GM18907 (cell line): ENCODE measurements at regions not wholly inside any gene's neighbourhood (a gene's known extent, or its start where the extent isn't known, plus 50 kb on each side); places are given as distances from the start of the nearest gene placed in this dataset.
A peak's percentile ranks its signal among the peaks of the same experiment; 100 is the strongest.
"Not testable (repeated sequence)": the region's sequence is repeated elsewhere in the genome, so short reads cannot be mapped to it uniquely, and the experiment has no call there.

Experiments
- ATAC-seq: cut with Tn5 transposase; IDR thresholded peaks from one replicate; pipeline ENCODE4 v1.9.1; 2021; ENCODE audit warnings: mild to moderate bottlenecking, moderate library complexity; ENCODE audit not compliant: unreplicated experiment

DNA sequence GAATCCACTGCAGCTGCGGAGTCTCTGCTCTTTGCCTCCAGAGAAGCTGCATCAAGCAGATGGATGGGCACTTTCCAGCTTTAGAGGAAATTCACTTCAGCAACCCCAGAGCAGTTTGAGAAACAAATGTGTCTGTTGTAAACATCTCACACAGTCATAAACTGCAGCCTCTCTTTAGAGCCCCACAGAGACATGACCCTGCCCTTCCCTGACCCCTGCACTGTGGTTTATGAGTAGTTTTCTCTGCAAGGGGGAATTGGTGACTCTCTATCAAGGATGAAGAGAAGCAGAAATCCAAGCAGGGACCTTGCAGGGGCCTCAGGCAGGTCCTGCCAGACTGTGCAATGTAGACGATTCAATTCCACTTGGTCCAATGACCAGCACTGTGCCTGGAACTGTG is 160.2 kb downstream of the SH2D4B start:
- no peak for ATAC-seq

DNA sequence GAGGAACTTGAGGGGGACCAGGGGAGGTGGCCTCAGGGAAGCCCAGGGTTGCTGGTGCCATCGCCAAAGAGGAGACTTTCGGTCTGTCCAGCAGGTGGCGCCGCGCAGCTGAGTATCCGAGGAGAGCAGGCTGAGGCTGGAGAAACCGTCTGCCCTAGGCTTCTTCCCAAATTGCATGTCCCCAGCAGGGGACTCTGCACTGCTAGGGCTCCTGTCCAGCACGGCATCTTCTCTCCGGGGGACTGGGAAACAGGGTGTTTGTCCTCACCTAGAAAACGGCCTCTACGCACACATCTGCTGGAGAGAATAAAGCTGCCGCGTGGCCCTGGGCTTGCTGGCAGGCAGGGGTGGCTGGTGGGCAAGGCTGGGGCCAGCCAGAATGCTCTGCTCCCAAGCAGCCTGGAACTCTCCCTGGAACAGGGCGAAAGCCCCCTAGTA is 161.9 kb downstream of the SH2D4B start:
- ATAC-seq: peak; percentile 96

DNA sequence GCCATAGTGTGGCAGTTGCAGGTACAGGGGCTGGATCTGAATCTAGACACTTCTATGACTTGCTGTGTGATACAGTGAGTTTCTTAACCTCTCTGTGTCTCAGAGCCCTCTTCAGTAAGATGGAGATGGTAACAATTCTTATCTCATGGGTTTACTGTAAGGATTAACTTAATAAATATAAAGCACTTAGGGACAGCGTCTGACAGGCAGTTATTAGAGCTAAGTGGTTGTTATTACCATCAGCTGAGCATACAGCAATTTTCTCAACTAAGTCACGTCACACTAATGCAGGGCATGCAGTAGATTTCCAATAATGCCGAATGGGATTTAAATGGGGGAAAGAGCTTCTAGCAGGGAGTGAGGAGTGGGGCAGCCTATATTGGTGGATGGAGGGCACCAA is 162.6 kb downstream of the SH2D4B start:
- ATAC-seq: no peak

DNA sequence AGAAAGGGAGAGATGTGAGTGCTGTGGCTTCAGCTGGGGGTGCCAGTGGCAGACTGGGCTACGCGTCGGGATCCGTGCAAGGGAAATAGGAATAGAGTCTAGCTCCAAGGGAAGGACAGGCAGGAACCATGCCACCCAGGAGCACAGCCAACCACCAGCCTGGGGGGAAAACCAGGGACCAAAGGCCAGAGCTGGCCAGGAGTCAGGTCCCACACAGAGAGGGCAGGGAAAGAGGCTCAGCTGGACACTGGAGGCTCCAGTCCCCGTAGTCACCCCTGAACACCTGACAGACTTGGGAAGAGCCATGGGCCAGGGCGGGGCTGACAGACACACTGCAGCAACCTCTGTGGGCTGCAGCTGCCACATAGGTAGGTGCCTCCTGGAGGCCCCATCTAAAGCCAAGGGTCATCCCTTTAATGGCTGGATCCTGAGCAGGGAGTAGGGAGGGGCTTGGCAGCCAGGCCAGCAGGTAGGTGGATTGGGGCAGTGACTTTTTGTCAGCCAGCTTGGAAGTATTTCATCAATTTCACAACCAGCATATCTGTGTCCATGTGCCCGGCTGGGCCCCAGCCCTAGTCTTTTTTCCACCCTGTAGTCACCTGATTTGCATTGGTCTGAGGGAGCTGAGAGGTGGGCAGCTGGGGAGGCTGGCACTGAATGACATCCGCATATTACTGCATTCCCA is 163.2 kb downstream of the SH2D4B start:
- ATAC-seq: no peak

DNA sequence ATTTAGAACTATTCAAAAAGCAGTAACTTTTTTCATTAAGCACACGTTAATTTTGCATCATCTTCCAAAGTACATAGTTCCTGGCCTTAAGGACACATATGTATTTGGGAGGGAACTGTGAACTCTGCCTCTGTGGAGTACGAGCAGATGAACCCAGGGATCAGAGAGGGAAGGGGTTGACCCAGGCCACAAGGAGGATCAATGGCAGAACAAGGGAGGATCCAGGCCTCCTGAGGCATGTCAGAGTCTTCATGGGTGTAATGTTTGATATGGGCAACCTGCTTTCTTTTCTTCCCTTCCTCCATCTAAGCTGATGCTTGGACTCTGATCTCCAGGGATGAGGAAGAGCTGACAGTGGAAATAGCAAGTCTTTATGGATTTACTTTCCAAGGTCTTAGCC is 164.0 kb downstream of the SH2D4B start:
- ATAC-seq: no peak

DNA sequence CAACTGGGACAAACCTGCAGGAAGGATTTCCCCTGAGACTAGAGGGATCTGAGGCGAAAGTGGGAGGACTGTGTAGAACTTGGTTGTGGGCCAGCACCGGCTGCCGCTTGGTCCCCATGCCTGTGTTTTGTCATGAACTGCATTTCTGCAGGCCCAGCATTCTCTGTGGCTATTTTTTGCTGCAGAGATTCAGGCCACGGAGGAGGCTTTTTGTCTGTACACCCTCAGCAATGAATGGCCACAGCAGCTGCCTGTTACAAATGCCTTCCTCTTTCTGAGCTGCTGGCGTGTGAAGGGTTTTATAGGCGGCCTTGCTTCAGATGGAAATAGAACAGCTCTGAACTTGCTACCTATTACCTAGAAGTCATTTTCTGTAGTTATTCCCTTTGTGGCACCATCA is 164.4 kb downstream of the SH2D4B start:
- no peak for ATAC-seq

DNA sequence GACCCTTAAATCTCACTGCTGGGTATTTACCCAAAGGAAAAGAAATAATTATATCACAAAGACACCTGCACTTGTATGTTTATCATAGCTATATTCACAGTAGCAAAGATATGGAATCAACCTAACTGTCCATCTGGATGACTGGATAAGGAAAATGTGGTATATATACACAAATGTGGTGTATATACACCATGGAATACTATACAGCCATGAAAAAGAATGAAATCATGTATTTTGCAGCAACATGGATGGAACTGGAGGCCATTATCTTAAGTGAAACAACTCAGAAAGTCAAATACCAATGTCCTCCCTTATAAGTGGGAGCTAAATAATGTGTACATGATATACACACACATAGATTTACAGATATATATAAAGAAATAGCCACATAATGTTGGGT is 168.2 kb downstream of the SH2D4B start:
- no peak for ATAC-seq

DNA sequence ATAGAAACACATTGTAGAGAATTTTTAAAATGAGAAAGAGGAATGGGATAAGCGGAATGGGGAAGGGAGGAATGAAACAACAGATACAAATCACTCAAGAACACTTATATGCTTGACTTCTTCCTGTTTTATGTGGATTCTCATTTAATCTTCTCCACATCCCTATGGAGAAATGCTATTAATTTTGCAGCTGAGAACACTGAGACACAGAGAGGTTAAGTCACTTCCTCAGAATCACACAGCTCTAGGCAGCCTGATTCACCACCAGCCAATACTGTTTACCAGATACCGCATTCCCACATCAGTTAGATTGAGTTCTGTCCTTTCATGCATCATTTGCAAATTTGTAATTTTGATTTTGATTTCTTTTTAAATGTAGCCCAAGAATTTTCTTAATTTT is 170.5 kb downstream of the SH2D4B start:
- ATAC-seq: no peak

DNA sequence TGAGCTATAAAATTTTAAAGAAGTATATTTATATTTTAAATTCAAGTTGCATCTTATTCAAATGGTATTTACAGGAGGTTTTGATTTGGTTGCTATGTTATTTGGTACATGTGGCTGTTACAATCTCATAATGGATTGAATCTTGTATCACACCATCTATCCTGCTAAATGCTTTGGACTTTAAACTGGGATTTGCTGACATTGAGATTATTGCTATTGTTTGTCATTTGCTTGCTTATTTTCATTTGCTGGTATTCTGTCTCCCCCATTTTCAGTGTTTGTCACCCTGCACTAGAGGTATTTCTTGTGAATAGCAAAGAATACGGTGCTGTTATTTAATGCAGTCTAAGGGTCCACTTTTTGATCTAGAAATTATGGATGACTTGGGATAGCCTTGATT is 171.1 kb downstream of the SH2D4B start:
- ATAC-seq: no peak

DNA sequence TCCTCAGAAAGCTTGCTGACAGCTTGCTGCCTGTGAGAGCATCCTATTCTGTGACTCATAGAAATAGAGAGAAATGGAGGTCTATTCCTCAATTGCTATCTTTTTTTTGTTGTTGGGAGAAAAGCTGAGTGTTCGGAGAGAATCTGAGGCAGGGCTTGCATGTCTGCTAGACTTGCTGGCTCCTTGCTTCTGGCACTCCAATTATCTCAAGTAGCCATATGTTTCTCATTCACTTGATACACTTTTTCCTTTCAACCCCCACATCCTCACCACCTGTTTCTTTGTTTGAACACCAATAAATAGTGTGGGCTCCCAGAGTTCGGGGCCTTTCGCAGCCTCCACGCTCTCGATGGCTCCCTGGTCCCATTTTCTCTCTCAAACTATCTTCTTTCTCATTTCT is 172.2 kb downstream of the SH2D4B start:
- no peak for ATAC-seq

DNA sequence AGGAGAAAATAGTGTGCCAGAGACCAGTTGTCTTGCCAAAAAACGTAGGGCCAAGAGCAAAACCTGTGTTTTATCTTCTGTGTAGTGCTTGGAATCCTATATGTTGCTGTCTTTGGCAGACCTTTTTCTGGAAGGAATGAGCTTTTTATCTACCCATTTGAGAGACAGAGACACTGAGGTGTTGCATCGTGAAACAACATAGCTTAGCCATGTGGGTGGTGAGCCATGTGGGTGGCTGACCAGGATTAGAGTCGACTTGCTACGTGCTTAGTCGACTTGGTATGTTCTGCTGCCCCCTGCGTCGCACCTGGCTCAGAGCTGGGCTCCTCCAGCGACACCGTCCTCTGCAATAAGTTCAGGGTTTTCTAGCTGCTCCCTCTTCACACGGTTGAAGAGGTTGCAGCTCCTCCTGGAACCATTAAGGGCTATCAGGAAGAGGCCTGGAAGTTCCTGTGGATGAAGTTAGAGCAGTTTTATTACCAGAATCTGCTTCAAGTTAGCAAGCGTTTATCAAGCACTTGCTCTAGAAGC is 175.8 kb downstream of the SH2D4B start:
- no peak for ATAC-seq

DNA sequence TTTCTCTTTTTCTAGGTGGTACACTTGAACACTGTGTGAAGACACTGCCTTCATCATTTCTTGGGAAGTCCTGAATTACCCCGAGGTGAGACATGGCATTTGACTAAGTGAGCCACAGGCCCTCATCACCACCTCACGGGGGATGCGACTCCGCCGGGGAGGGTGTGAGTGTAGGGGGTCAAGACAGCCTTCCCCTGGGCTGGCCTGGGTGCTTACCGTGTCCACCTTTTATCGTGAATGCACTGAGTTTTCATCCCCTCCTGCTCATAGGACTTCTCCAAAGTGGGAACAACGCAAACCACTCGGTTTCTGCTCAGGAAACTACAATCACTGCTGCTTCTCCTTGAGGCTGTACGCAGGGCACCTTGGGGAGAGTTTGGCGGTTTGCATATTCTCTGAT is 176.9 kb downstream of the SH2D4B start:
- ATAC-seq: no peak

DNA sequence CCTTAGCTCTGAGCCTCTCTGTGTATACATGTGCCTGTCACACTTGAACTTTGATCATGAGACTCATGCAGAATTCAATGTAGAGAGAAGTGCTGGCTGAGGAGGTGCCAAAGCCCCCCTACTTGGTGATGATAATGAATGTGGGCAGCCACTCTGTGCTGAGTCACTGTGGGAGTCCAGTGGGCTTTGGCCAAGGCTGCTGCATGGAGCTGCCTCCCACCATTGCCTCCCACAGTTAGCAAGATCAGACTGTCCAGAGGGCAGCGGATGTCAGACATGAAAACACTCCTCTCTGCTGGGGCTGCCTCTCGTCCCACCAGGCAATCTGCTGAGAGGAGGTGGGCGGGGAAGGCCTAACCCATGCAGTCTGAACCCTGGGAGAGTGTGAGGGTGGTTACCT is 180.3 kb downstream of the SH2D4B start:
- no peak for ATAC-seq

DNA sequence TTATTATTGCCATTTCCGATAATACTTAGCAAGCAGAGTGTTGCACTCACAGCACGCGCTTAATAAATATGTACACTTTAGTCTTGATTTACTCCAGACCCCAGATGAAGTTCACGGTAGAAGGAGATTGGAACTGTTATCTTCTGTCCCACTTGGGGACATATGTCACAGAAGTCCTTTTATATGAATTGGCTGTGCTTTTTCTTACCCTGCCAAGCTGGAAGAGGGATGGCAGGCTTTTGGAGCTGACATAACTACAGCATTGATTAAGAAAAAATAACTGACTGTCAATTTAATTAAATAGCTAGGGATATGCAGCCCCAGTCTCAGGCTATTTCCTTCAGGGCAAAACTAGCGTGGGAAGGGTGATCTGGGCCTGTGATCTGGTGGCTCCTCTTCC is 182.2 kb downstream of the SH2D4B start:
- ATAC-seq: no peak

DNA sequence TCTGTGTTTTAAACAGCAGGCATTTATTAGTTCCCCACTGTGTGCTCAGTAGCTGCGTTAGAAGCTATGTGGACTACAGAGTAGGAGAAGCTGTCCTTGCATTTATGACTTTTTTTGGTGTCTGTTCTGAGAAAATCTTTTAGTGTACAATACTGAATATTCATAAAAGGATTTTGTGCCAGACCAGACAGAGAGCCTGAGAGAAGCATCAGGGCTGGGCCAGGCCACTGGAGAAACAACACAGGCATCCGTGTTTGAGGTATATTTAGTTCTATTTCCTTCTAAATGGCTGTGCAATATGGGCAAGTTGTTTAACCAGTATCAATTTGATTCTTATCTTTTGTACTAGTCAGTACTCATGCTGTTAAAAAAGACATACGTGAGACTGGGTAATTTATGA is 182.8 kb downstream of the SH2D4B start:
- no peak for ATAC-seq

DNA sequence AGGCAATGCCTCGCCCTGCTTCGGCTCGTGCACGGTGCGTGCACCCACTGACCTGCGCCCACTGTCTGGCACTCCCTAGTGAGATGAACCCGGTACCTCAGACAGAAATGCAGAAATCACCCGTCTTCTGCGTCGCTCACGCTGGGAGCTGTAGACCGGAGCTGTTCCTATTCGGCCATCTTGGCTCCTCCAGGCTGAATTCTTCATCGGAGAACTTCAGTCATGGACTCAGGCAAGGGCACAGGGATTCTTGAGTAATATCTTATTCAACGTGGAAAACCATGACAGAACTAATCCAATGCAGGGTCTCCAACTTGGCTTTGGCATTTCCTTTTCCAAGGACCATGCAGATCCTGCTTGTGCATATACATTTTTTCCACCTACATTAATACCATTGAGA is 190.7 kb downstream of the SH2D4B start:
- ATAC-seq: not testable (repeated sequence)

DNA sequence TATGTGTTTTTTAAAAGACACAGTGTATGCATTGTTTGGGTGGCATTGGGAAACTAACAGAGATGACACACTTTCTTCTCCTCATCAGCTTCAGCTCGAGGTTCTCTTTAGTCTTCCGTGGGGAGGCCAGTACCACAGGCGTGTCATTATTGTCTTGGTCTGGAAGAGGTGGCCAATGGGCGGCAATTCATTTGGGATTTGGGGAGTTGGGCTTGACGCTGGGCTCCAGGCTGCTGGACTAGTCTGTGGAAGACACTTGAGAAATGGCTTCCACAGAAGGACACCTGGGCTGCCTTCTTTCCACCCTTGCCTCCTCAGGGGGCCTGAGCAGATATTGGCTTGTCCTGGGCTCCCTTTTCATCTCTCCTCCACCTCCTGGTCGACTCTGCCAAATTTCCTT is 192.2 kb downstream of the SH2D4B start:
- no peak for ATAC-seq

DNA sequence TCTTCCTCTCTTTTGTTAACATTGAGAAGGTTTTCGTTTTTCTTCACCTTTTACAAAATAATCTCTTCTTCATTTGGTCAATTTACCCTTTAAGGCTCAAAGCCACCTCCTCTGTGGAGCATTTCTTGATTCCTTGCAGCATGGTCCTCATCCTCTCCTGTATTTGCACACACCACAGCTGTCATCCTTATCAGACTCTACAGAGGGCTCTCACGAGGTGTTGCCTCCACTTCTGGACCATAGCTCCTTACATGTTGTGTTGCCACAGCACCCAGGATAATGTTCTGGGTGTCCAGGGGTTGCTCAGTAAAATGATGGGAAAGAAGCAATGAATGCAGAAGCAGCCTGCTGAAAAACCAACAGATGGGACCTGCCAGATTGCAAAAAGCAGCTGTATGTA is 192.8 kb downstream of the SH2D4B start:
- no peak for ATAC-seq

DNA sequence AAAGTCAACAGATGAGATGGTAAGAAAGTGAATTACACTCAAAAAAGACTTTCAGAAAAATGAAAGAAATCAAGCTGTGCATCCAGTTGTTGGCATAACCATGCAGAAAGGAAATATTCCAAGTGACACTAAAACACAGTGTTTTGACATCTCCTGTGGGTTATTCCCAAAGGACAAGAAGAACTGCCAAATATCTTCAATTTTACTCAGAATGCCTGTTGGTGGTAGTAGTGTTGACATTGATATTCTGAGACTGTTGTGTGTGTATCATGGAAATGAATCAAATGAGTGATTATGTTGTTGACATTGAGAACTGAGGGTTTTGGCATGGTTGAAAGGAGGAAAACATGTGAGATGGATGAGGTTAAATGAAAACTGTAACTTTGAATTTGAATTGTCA is 196.9 kb downstream of the SH2D4B start:
- ATAC-seq: no peak

DNA sequence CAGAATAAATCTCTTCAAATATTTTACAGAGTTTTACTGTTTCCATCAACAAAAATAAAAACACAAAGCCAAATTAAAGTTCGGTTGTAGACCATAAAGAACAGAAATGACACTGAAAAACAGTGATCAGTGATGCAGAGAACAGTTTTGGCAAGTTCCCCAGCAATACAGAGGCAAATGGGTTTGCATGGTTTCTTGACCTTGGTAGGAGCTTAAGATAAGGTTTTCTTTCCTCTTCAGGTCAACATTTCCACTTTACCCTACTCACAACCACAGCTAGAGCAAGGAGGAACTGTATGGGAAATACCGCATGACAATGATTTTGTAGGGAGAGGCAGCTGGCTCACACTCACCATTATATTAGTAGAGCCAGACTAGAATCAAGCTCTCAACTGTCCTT is 199.5 kb downstream of the SH2D4B start:
- no peak for ATAC-seq

DNA sequence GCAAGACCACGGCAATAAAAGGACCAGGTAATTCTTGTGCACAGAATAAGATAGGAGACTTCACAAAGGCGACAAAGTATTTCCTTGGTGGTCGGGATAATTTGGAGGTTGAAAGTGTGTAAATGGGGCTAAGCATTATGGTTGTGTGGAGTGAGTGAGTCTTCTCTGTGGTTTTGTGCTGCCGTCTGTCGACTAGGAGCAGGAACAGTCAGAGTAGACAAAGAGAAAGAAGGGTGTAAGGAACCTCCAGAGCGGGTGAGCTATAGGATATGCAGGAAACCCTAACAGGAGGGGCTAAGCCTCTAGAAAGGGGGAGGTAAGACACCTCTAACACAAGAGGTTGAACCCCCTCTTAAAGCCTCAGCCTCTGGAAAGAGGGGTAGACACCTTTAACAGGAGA is 201.6 kb downstream of the SH2D4B start:
- no peak for ATAC-seq

DNA sequence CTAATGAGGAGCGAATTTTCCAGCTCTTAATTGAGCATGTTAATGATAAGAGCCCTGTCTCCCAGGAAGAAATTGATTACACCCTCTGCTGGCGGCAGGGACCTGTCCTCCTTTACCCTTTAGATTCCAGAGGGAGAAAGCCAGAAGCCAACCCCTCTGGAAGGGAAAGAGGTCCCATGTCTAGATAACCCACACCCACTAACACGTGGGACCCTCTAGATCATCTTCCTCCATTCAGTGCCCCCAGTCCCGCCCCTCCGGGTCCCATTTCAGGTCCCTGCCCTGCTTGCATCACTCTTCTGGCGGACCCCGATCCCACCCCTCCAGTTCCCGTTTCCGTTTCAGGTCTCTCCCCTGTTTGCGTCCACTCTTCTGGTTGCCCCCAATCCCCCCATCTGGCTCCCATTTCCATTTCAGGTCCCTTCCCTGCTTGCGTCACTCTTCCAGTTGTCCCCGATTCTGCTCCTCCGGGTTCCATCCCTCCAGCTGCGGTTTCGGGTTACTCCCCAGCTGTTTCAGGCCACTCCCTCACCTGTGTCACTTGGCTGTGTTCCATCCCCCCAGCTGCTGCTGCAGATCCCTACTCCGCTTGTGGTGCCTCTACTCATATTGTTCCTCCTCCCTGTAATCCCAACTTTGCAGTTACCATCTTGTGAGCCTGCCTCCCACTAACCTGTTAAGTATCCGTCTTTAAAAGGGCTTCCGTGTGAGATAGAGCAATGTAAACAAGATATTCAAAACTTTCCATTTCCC is 202.4 kb downstream of the SH2D4B start:
- no peak for ATAC-seq
